Kidney tubule cell (primary cell): ENCODE measurements at regions not wholly inside any gene's neighbourhood (a gene's known extent, or its start where the extent isn't known, plus 50 kb on each side); places are given as distances from the start of the nearest gene placed in this dataset.
"Not testable (repeated sequence)": the region's sequence is repeated elsewhere in the genome, so short reads cannot be mapped to it uniquely, and the experiment has no call there.

Source experiments
- DNase-seq: peaks from one replicate; pipeline ENCODE4 v3.0.0-alpha.2; 2018; ENCODE audit warnings: low spot score

- no peak for DNase-seq
Observed at GRCh38 chr12:67759829-67760228, 111.3 kb downstream of the DYRK2 start.

- no peak for DNase-seq
Observed at GRCh38 chr12:67760586-67761275, 112.2 kb downstream of the DYRK2 start.

- DNase-seq = no peak
Observed at GRCh38 chr12:67761566-67761965, 113.0 kb downstream of the DYRK2 start.

DNA sequence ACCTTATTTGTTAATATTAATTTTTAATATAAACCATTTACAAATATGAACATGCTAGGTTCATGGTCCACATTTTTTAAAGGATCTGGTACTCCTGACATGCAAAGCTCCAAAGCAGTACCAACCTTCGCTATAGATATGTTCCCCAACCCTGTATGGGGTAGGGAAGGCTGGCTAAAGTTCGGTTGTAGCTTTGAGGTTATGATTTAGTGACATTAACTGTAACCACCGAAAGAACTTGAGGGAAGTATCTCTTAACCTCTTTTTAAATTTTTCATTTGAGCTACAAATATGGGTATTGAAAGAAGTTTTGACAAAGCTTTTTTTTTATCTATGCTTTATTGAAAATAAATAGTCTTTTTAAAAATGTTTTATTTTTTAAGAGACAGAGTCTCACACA is 115.5 kb downstream of the DYRK2 start:
- DNase-seq = no peak

- DNase-seq = no peak
Observed at GRCh38 chr12:67764946-67765619, 116.5 kb downstream of the DYRK2 start.

- DNase-seq = peak; percentile 89
Observed at GRCh38 chr12:67765776-67766766, 117.5 kb downstream of the DYRK2 start.

DNA sequence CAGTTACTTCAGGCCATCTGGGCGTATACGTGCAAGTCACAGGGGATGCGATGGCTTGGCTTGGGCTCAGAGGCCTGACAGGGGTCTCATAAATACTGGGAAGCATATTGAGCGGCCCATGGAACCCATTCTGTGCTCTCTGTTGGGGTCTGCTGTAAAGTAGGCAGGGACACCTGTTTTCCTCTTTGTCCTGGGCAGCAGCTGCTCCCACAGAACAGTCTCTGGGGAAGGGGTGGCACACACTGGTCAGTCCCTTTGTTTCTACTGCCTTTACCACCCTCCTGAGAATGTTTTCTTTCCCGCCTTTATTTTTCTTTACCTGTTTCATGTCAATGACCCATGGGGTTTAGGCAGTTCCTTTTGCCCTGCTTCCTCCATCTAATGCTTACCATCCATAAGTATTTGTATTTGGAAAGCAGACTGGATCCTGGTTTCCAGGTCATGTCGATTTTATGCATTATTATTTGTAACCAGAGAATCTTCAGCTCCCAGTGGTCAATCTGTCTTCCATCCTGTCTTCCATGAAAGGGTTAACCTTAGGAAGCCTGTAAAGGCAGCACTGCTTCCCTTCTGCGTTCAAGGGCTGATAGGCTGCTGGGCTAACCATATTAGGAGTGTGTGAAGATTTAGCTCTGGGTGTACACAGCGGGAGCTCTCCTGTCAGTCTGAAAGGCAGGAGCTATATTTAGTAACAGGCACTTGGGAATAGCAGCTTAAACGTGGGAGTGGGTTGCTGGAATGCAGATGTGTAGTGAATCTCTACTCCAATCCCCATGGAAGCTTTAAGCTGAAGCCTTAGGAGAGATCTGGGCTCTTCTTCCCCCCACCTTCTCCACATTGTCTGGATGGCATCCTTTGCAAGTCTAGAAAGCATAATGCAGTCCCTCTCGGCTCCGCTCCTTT is 124.0 kb downstream of the DYRK2 start:
- DNase-seq = no peak

DNA sequence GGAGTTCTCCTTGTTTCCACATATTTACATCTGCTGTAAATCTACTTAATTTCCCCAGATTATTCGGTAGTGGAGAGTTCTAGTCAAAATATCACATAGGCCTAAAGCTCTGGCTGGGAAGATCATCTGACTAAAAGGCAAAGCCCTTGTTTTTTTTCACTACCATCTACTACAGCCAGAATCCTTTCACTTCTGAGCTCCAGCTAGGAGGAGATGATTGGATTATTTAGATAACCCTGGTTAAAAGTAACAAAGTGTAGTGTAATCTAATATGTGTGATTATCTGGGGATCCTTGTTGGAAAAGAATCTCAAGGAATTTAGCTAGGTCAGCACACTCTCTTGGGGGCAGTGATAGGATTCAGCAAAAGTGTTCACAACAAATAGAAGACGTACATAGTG is 125.4 kb downstream of the DYRK2 start:
- no peak for DNase-seq

DNA sequence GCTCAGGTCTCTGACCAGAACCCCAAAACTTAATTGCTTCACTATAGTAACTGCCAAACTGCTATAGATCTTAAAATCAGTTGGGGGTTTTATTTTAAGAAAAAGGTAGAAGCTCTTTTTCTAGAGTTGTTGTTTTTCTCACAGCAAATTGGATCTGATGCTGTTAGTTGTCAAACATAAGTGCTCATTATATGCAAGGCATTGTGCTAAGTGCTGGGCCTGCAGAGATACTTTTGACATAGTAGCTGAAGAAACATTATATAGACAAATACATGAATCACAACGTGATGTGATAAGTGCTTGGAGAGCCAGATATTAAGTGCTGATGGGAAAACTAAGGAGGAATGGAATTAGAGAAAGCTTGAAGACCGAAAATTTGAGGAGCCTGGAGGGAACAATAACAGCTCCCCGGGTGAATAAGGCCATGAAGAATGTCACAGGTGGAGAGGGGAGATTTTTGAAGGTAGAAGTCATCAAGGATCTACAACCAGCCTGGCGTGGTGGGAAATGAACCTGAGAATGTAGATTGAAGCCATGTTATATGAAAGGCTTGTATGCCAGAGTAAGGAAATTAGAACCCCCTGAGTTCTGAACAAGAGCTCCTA is 126.5 kb downstream of the DYRK2 start:
- DNase-seq = peak; percentile 86

DNA sequence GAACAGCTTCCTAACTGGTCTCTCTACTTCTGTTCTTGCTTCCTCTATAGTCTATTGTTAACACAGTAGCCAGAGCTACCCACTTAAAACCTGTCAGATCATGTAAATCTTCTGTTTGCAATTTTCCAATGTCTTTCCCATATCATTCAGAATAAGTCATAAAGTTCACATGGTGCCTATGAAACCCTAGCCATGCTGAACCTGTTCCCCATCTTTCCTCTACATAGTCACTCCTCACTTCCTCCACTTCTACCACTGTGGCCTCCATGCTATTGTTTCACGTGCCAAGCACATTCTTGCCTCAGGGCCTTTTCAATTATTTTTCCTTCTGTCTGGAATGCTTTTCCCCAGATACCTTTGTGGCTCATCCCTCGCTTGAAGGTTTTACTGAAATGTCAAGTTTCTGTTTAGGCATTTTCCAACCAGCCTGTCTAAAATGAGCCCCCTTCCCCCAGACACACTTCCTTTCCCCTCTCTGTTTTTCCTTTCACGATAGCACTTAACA is 132.1 kb downstream of the DYRK2 start:
- DNase-seq = no peak

DNA sequence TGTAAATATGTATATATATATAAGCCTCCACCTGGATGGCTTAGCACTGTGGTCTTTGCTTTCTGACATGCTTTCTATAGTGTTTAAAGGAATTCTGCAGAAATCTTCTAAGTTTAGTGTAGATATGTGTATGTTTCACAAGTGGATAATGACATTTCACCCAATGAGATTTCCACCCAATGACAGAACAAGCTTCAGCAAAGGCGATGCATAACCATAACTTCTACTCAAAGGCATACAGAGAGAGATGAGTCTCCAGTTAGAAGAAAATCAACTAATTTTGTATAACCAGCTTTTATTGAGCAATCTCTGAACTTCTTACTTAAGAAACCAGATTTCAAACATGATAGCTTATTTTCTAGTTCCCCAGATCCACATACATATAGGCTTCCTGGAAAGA is 134.0 kb downstream of the DYRK2 start:
- DNase-seq = no peak

GRCh38 chr12:67783393-67783792 is 134.8 kb downstream of the DYRK2 start:
- DNase-seq = no peak

DNA sequence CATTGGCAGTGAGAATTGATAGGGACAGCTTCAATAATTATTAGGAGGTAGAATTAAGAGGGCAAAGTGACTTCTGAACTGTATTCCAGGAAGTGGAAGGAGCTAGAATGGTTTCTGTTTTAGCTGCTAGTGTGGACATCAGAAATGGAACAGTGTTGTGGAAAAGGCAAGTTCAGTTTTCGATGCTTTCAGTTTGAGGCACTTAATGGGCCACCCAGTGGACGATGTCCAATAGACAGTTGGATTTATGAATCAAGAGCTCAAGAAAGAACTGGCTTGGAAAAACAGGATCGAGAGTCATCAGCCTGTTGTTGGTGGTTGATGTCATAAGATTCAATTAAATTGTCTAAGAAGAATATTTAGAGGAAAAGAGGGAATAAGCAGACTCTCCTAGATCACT is 136.3 kb downstream of the DYRK2 start:
- DNase-seq = no peak

GRCh38 chr12:67786086-67786485 is 137.5 kb downstream of the DYRK2 start:
- DNase-seq = no peak

- DNase-seq = no peak
Observed at GRCh38 chr12:67788118-67788517, 139.6 kb downstream of the DYRK2 start.

DNA sequence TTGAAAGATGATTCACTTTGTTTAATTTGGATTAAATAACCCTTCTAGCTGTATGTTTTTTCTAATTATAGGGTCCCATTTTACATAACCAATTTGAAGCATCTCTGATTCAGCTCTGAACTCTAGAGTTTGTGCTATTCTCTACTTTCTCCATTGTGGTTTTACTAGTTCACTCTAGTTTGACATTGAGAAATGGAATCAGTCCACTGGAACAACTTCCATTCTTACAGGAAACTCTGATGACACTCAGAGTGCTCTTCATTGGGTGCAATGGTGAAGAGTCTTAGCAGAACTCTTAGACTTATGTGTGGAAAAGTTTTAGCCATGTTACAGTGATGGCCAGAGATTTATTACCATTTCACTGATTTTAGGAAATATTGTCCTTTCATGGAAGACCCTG is 140.7 kb downstream of the DYRK2 start:
- peak; percentile 52 for DNase-seq

DNA sequence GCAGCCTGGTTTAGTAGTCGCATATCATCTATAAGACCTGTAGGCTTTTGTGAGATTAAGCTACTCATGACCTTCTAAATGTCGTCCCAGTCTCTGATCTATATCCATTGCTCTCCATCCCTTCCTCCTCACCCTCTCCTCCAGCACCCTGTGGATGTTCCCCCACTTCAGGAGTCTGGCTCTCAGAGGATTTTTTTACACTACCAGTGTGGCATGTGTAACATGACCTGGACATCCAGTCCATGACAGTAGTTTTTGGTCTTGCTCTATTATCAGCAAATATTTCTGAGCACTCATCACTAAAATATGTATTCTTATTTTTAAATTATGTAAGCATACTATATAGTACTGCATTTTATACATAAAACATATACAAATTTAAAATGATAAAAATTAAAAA is 142.1 kb downstream of the DYRK2 start:
- DNase-seq = no peak

DNA sequence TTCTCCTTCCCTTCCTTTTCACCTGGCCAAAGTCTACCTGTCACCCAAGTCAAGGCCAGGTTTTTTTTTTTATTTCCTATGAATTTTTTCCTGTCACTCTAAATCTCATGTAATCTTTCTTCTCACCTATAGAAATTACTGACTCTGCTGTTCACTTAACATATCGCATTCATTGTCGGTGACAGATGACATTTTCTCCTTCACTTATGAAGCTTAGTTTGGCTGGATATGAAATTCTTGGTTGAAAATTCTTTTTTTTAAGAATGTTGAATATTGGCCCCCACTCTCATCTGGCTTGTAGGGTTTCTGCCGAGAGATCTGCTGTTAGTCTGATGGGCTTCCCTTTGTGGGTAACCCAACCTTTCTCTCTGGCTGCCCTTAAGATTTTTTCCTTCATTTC is 142.8 kb downstream of the DYRK2 start:
- DNase-seq = not testable (repeated sequence)

DNA sequence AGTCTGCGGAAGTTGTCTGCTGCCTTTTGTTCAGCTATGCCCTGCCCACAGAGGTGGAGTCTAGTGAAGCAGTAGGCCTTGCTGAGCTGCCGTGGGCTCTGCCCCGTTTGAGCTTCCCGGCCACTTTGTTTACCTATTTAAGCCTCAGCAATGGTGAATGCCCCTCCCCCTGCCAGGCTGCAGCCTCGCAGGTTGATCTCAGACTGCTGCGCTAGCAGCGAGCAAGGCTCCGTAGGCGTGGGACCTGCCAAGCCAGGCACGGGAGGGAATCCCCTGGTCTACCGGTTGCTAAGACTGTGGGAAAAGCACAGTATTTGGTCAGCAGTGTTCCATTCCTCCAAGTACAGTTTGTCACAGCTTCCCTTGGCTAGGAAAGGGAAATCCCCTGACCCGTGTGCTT is 143.6 kb downstream of the DYRK2 start:
- DNase-seq = no peak

- no peak for DNase-seq
Observed at GRCh38 chr12:67794161-67794560, 145.6 kb downstream of the DYRK2 start.

DNA sequence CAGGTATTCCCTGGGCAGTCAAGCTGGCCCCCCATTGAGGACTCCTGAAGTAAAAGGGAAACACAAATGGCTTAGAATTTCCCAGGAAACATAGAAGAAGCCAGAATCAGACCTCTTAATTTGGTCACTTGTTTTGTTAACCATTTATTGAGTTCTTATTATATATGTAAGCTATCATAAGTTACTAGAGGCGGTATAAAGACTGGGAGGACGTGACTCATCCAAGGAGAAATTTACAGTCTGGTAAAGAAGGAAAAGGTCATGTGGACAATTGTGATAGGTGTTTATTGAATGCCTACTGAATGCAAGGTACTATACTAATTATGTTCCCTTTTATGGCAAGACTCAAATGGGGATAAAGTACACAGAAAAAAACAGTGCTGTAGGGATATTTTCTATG is 146.7 kb downstream of the DYRK2 start:
- peak; percentile 70 for DNase-seq
